SU-DHL-6 (cell line): ENCODE measurements at regions not wholly inside any gene's neighbourhood (a gene's known extent, or its start where the extent isn't known, plus 50 kb on each side); places are given as distances from the start of the nearest gene placed in this dataset.

Source experiments
- EZH2phosphoT487 ChIP-seq: fragments of 200-600 bp; sonication (generic), shearing (Covaris generic); conservative IDR thresholded peaks from 2 replicates; pipeline ENCODE4 v1.6.1; 2018; ENCODE audit warnings: mild to moderate bottlenecking, antibody characterized with exemption, low read length, moderate library complexity, mixed read lengths
- TF ChIP-seq, protein P1 (sequence below): fragments of 200-600 bp; sonication (generic); IDR thresholded peaks from one replicate; pipeline ENCODE4 v1.5.1; 2017; ENCODE audit warnings: antibody characterized with exemption, mild to moderate bottlenecking, low read length, moderate library complexity; ENCODE audit not compliant: insufficient read depth, poor library complexity, severe bottlenecking

DNA sequence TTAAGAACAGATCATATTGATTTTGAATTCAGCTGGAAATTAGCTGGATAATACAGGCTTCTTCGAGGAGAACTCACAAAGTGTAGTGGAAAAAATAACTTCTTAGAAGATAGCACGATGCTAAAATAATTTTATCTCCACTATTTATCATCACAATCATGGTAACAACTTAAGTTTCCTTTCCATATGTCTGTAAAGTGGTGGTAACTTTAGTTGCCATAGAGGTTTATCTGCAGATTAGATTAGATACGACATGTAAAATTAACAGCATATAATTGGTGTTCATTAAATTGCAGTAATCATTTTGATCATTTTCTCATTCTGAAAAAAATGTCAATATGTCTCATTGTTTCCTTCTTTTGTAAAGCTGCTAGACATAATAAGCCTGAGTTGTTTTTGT, 921.5 kb downstream of the KCNT2 start:
- TF ChIP-seq EZH2phosphoT487, result no peak
- TF ChIP-seq, protein P1, sequence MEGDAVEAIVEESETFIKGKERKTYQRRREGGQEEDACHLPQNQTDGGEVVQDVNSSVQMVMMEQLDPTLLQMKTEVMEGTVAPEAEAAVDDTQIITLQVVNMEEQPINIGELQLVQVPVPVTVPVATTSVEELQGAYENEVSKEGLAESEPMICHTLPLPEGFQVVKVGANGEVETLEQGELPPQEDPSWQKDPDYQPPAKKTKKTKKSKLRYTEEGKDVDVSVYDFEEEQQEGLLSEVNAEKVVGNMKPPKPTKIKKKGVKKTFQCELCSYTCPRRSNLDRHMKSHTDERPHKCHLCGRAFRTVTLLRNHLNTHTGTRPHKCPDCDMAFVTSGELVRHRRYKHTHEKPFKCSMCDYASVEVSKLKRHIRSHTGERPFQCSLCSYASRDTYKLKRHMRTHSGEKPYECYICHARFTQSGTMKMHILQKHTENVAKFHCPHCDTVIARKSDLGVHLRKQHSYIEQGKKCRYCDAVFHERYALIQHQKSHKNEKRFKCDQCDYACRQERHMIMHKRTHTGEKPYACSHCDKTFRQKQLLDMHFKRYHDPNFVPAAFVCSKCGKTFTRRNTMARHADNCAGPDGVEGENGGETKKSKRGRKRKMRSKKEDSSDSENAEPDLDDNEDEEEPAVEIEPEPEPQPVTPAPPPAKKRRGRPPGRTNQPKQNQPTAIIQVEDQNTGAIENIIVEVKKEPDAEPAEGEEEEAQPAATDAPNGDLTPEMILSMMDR, result no peak
